Endodermal cell (in vitro differentiated cells): ENCODE measurements at regions not wholly inside any gene's neighbourhood (a gene's known extent, or its start where the extent isn't known, plus 50 kb on each side); places are given as distances from the start of the nearest gene placed in this dataset.

Experiments used
- DNase-seq: peaks from one replicate; pipeline ENCODE4 v3.0.0-alpha.2; 2017
- H3K27ac ChIP-seq: 2 replicates; pipeline ENCODE4 v1.5.1; 2013; ENCODE audit warnings: mild to moderate bottlenecking, low read depth, low read length, moderate library complexity
- H3K27me3 ChIP-seq: 2 replicates; pipeline ENCODE4 v1.6.1; 2013; ENCODE audit warnings: mild to moderate bottlenecking, low read length, moderate library complexity; ENCODE audit not compliant: insufficient read depth, control insufficient read depth, poor library complexity, severe bottlenecking
- H3K36me3 ChIP-seq: 2 replicates; pipeline ENCODE4 v1.7.0; 2013; ENCODE audit warnings: mild to moderate bottlenecking, low read length, moderate library complexity; ENCODE audit not compliant: control insufficient read depth, insufficient read depth
- H3K4me1 ChIP-seq: one replicate; pipeline ENCODE4 v1.7.0; 2013; ENCODE audit warnings: low read length; ENCODE audit not compliant: control insufficient read depth, insufficient read depth
- H3K4me3 ChIP-seq: 2 replicates; pipeline ENCODE4 v1.5.1; 2013; ENCODE audit warnings: mild to moderate bottlenecking, low read length, moderate library complexity
- H3K9ac ChIP-seq: 2 replicates; pipeline ENCODE4 v1.6.1; 2013; ENCODE audit warnings: mild to moderate bottlenecking, low read length, moderate library complexity; ENCODE audit not compliant: poor library complexity, severe bottlenecking; ENCODE audit errors: extremely low read depth
- H3K9me3 ChIP-seq: 2 replicates; pipeline ENCODE4 v1.6.1; 2013; ENCODE audit warnings: mild to moderate bottlenecking, low read length, moderate library complexity; ENCODE audit not compliant: control insufficient read depth
- H3K27ac Mint-ChIP-seq: 2 replicates; pipeline ENCODE4 v1.8.0; 2020; ENCODE audit warnings: mixed read lengths
- H3K27me3 Mint-ChIP-seq: 2 replicates; pipeline ENCODE4 v1.8.0; 2021; ENCODE audit warnings: mild to moderate bottlenecking, mixed read lengths; ENCODE audit not compliant: insufficient read depth
- H3K36me3 Mint-ChIP-seq: 2 replicates; pipeline ENCODE4 v1.8.0; 2020; ENCODE audit warnings: low read depth, mixed read lengths
- H3K4me1 Mint-ChIP-seq: 2 replicates; pipeline ENCODE4 v1.8.0; 2020; ENCODE audit warnings: mixed read lengths
- H3K4me3 Mint-ChIP-seq: 2 replicates; pipeline ENCODE4 v1.8.0; 2020; ENCODE audit warnings: mild to moderate bottlenecking, moderate library complexity, mixed read lengths
- H3K9me3 Mint-ChIP-seq: 2 replicates; pipeline ENCODE4 v1.8.0; 2020; ENCODE audit warnings: mild to moderate bottlenecking, mixed read lengths
- CTCF ChIP-seq: fragments of 200-600 bp; sonication (generic); conservative IDR thresholded peaks from 2 replicates; pipeline ENCODE4 v1.5.0; 2021; ENCODE audit warnings: antibody characterized with exemption, mild to moderate bottlenecking
- WGBS, 2 experiments: methylation state at CpG; one replicate each; pipeline versions ENCODE4 v1.1.5 to v1.1.7; 2013; ENCODE audit warnings: missing lambda C conversion rate in 2 of 2, mixed read lengths in 1 of 2; ENCODE audit not compliant: insufficient coverage in 1 of 2, insufficient read length in 1 of 2; 5-methylcytosine and 5-hydroxymethylcytosine counted together

GRCh38 chr12:90045559-90045958, 336.9 kb upstream of the ATP2B1 start:
- H3K9me3 ChIP-seq, result no peaks in the 10 kb centered on the region
- no peaks in the 10 kb centered on the region for H3K4me1 ChIP-seq
- H3K27ac Mint-ChIP-seq, result no peak overlapping the region
- H3K9ac ChIP-seq, result no peak overlapping the region
- no peaks in the 10 kb centered on the region for H3K27me3 Mint-ChIP-seq
- no peak overlapping the region for H3K4me3 ChIP-seq
- TF ChIP-seq CTCF, result no peak
- DNase-seq, result no peak
- H3K36me3 ChIP-seq, result no peaks in the 10 kb centered on the region
- no peaks in the 10 kb centered on the region for H3K27me3 ChIP-seq
- no peaks in the 10 kb centered on the region for H3K9me3 Mint-ChIP-seq
- no peaks in the 10 kb centered on the region for H3K36me3 Mint-ChIP-seq
- no peak overlapping the region for H3K4me3 Mint-ChIP-seq
- H3K4me1 Mint-ChIP-seq, result peaks cover 4% of the 10 kb centered on the region
- H3K27ac ChIP-seq, result no peak overlapping the region

GRCh38 chr12:90044069-90044468, 335.4 kb upstream of the ATP2B1 start:
- Mint-ChIP-seq H3K27ac (no peak overlapping the region), H3K4me1 (peaks cover 4% of the 10 kb centered on the region), H3K27me3 (no peaks in the 10 kb centered on the region), H3K36me3 (no peaks in the 10 kb centered on the region), H3K4me3 (no peak overlapping the region), H3K9me3 (no peaks in the 10 kb centered on the region)
- H3K4me1 ChIP-seq, result no peaks in the 10 kb centered on the region
- no peak overlapping the region for H3K4me3 ChIP-seq
- H3K9me3 ChIP-seq, result no peaks in the 10 kb centered on the region
- H3K27ac ChIP-seq, result no peak overlapping the region
- no peak overlapping the region for H3K9ac ChIP-seq
- DNase-seq, result no peak
- no peaks in the 10 kb centered on the region for H3K36me3 ChIP-seq
- no peaks in the 10 kb centered on the region for H3K27me3 ChIP-seq
- no peak for TF ChIP-seq CTCF

- no peak overlapping the region for H3K27ac ChIP-seq
- H3K4me1 ChIP-seq, result no peaks in the 10 kb centered on the region
- peaks cover 4% of the 10 kb centered on the region for H3K4me1 Mint-ChIP-seq
- 93% methylated on average over 4 of the region's 5 CpGs; no CpG with 5 or more reads in 1 of the 2 experiments for WGBS, 2 experiments
- DNase-seq, result no peak
- H3K4me3 ChIP-seq, result no peak overlapping the region
- no peaks in the 10 kb centered on the region for H3K36me3 Mint-ChIP-seq
- no peaks in the 10 kb centered on the region for H3K9me3 ChIP-seq
- H3K9me3 Mint-ChIP-seq, result no peaks in the 10 kb centered on the region
- no peaks in the 10 kb centered on the region for H3K27me3 Mint-ChIP-seq
- no peak overlapping the region for H3K9ac ChIP-seq
- no peak for TF ChIP-seq CTCF
- H3K27me3 ChIP-seq, result no peaks in the 10 kb centered on the region
- H3K36me3 ChIP-seq, result no peaks in the 10 kb centered on the region
- no peak overlapping the region for H3K27ac Mint-ChIP-seq
- H3K4me3 Mint-ChIP-seq, result no peak overlapping the region
Measured at GRCh38 chr12:90042920-90043641, 334.4 kb upstream of the ATP2B1 start.
